GM12865 (cell line): ENCODE measurements at regions not wholly inside any gene's neighbourhood (a gene's known extent, or its start where the extent isn't known, plus 50 kb on each side); places are given as distances from the start of the nearest gene placed in this dataset.

ENCODE experiments used
- DNase-seq: peaks from one replicate; pipeline ENCODE4 v3.0.0; 2010; ENCODE audit warnings: low read depth
- H3K4me3 ChIP-seq: 2 replicates; pipeline ENCODE4 v1.5.1; 2011; ENCODE audit warnings: mild to moderate bottlenecking, low read depth, low read length, control low read depth
- TF ChIP-seq, protein P1 (sequence below): IDR thresholded peaks from 2 replicates; pipeline ENCODE4 v1.5.1; 2011; ENCODE audit warnings: low read length, control low read depth, low read depth, inconsistent platforms; ENCODE audit not compliant: insufficient read depth; ENCODE audit errors: missing control alignments

DNA sequence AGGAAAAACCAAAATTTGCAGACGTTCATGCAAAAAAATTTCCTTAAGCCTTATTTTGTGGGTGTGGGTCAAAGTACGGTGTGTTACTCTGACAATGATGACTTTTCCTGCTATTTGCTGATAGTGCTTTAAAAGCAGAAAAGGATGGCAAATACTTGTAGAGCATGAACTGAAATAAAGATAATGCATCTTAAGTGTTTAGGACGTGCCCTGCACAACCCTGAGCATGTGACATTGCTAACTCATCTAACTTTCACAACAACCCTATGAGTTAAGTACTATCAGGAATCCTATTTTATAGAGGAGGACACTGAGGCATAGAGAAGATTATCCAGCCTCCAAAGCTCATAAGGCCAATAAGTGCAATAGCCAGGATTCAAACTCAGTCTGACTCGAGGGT is 143.3 kb downstream of the RNF152 start:
- TF ChIP-seq, protein P1, sequence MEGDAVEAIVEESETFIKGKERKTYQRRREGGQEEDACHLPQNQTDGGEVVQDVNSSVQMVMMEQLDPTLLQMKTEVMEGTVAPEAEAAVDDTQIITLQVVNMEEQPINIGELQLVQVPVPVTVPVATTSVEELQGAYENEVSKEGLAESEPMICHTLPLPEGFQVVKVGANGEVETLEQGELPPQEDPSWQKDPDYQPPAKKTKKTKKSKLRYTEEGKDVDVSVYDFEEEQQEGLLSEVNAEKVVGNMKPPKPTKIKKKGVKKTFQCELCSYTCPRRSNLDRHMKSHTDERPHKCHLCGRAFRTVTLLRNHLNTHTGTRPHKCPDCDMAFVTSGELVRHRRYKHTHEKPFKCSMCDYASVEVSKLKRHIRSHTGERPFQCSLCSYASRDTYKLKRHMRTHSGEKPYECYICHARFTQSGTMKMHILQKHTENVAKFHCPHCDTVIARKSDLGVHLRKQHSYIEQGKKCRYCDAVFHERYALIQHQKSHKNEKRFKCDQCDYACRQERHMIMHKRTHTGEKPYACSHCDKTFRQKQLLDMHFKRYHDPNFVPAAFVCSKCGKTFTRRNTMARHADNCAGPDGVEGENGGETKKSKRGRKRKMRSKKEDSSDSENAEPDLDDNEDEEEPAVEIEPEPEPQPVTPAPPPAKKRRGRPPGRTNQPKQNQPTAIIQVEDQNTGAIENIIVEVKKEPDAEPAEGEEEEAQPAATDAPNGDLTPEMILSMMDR: no peak
- H3K4me3 ChIP-seq: no peak overlapping the region
- no peak for DNase-seq

GRCh38 chr18:61749031-61749430 is 143.8 kb downstream of the RNF152 start:
- DNase-seq: no peak
- TF ChIP-seq, protein P1: no peak
- H3K4me3 ChIP-seq: no peak overlapping the region

DNA sequence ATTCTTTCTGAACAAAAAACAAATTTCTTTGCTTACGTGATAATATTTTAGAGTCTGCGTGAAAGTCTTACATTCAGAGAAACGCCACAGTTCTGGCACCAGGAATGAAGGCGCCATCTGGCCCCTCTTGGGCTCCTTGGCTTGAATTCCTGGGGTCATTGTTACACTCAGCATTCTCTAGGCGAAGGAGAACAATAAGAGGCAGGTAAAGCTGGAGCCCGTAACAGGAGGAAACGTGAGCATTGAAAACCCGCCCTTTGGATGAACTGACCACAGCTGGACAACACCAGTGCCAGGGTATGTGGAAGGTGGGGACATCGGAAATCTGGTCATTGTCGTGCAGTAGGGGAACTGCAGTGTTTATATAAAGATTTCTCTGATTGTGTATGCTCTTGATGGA is 144.8 kb downstream of the RNF152 start:
- TF ChIP-seq, protein P1: no peak
- DNase-seq: no peak
- H3K4me3 ChIP-seq: no peak overlapping the region

DNA sequence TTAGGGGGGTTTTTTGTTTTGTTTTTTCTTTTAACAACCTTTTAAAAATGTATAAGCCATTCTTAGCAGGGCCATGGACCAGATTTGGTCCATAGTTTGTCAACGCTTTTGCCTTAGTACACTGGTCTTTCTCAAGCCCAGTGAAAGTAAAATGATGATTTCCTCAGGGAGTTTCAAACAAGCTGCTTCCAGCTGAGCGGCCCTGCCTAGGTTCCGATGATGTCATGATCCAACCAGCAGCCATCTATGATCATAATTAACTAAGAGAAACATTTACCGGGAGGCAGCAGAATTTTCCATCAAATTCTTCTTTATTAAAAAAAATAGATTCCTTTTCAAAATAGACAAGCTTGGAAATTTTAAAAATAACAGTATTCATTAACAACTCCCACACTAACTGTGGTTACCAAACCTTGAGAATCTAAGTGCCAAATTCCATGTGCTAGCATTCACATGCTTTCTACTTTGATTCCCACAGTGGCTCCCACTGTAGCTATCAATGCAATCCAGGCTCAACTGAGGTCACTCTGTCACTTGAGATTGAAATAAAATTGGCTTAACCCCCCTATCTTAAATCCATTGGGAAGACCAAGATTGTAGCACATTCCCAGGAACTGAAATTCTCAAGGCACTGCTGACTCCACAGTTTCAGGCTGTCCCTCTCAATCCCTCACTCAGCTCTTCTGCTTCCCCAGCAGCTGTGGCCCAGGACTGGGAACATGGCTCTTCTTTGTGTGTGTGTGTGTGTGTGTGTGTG is 148.9 kb downstream of the RNF152 start:
- TF ChIP-seq, protein P1: no peak
- no peak overlapping the region for H3K4me3 ChIP-seq
- no peak for DNase-seq

- DNase-seq: no peak
- TF ChIP-seq, protein P1: no peak
- H3K4me3 ChIP-seq: no peak overlapping the region
These were observed 150.0 kb downstream of the RNF152 start for GRCh38 chr18:61742565-61743429.

DNA sequence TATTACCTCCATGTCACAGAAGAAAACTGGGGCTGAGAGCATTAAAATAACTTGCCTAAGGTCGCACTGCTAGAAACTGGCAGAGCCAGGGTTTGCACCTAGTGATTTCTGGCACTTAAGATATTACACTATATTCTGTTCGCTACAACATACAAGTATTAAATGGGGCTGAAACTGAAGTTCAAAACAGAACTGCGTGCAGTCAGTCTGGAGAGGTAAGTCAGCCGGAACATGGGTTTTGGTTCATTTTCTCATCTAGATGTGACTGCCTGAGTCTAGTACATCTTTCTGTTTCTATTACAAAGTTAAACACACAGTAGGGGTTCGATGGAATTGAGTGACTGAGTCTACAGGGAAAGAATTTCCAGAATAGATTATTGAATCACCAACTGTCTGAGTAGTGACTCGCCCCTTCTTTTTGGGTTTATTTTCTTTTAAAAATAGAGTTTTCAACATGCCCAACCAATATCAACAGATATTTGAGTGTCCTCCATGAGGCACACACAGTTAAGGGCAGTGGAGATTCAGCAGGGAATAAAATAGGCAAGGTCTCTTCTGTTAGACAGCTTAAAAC is 150.8 kb downstream of the RNF152 start:
- no peak overlapping the region for H3K4me3 ChIP-seq
- DNase-seq: peak; percentile 62
- TF ChIP-seq, protein P1: no peak
